ENCODE measurements at regions not wholly inside any gene's neighbourhood (a gene's known extent, or its start where the extent isn't known, plus 50 kb on each side); places are given as distances from the start of the nearest gene placed in this dataset.

DNA sequence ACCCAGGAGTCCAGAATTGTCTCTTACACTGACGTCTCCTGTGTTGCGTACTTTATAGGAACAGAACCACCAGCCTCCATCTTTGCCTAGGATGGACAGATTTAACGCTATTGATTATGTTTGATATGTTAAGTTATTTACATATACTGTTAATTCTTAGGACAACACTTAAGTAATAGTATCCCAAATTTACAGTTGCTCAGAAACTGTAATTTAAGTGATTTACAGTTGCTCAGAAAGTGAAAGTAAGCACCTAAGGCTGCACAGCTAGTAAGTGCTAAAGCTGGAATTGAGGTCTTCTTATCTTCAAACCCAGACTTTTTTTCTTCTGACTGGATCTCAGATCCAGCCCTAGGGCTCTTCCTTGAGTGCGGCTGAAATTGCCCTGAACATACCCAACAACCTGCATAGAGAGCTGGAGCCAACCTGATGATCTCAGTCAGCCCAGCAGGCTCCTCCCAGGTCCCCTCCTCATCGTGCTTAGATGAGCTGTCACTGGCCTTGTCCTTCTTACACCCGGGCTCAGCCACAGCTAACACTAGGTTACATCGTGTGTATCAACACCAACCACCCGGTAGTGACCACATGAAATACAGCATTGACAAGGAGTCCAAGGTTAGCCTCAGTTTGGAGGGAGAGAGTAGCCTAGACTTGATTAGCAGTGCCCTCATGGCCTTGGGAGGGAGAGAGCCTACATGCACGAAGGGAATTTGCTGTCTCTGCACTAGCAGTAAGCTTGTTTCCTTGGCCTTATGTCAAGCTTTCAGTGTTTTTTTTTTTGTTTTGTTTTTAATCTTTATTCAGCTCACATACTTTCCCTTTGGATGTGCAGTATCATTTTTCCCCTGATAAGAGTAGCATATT is 111.1 kb upstream of the ARHGAP5 start:
- DNase-seq (ENCODE audit: low read depth in 2 of 2) = no peak

DNA sequence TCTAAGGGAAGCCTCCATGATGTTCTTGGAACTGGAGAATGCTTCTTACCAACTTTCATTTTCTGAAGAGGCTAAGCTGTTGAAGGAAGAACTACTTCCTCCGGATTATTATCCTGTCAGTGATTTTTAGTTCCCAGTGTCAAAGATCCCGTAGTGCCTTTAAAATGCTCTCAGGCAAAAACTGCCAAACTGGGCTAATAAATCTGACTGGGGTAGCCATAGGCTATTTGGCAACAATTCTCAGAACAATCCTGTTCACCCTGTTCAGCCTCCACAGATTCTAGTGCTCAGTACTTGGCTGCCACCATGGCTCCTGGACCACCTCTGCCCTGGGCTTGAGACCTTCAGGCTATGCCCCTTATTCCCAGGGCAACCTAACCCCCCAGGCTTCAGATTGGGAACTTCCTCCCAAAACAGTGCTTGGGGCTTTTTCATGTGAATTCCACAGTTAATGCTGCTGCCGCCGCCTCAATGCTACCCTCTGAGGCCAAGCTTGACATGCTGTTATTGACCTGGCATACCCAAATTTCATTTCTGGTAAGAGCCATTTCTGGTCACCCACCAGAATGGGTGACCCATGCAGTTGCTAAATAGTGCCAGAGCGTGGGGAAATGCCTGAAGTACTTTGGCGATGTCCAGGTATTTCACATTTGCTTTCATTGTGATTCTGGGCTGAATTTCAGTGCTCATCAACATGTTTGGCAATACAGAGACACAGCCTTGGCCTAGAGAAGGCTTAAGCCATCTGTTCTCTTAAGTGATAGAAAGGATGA is 110.0 kb upstream of the ARHGAP5 start:
- DNase-seq (ENCODE audit: low read depth in 2 of 2) = no peak

DNA sequence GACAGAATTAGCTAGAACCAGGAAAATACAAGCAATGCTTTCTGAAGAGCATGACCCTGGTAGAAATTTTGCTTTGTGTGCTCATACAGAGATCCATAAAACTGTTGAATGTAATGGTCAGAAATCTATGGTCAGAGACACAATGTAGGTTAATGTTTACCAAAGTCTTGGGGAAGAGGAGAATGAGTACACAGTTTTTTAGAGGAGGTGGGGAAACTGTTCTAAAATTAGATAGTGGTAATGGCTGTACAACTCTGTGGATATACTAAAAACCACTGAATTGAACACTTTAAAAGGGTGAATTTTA is 109.5 kb upstream of the ARHGAP5 start:
- DNase-seq (ENCODE audit: low read depth in 2 of 2) = no peak

DNA sequence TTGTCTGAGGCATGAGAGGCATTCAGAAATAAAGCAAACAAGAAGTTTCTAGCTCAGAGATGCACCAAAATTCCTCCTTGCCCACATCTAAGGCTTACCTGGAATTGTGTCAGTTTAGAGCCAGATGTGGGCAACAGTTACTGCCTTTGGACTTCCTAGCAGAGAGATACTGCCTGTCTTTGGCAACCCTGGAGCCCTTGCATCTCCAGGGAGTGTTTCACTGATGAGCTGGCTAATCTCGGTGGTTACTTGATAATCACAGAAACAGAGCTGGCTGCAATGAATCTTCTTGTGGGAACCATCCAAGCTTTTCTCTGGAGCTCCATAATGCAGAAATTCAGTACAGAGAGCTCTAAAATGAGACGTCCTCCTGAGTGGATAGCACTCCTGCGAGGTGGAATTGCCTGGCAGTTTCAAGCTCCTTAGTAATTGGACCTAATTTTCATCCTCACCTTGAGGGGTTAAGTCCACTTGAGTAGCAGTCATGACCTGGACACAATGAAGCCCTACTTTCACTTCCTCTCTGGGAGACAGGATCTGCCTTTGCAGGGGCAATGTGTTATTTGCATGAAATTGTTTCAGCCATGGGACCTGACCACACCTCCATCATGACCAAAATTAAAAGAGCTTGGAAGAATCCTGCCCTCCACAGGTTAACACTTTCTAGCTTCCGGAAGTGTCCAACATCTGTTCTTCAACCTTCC is 108.8 kb upstream of the ARHGAP5 start:
- DNase-seq (ENCODE audit: low read depth in 2 of 2) = no peak

DNA sequence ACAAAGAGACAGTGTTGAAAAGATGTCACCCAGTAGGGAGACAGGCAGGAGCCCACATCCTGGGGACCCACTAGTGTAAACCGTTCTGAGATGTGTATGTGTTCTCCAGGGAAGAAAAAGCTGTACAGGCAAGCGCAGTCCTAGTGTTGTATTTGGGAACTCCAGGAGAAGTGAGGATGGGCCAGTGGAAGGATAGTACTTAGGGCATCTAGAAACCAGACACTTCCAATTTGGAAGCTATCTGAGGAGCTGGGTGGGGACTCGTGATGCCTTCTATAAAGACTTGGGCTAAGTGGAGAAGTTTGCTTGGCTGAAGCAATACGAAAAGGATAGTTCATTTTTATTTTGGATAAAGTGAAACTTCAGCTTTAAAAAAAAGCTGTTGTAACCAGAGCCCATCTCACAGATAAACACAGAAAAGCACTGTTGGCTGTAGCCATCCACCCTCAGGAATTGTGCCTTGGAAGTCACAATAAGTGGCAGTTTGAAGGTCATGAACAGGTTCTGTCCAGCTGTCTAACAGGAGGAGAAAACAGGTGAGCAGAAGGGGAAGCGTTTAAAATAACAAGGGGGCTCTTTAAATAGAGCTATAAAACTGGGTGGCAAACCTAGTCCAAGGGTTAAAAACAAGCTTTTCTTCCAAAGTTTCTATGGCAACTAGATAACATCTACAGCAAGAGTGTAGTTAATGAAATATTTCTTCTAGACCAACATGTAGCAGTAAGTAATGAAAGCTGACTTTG is 108.0 kb upstream of the ARHGAP5 start:
- no peak for DNase-seq (ENCODE audit: low read depth in 2 of 2)

DNA sequence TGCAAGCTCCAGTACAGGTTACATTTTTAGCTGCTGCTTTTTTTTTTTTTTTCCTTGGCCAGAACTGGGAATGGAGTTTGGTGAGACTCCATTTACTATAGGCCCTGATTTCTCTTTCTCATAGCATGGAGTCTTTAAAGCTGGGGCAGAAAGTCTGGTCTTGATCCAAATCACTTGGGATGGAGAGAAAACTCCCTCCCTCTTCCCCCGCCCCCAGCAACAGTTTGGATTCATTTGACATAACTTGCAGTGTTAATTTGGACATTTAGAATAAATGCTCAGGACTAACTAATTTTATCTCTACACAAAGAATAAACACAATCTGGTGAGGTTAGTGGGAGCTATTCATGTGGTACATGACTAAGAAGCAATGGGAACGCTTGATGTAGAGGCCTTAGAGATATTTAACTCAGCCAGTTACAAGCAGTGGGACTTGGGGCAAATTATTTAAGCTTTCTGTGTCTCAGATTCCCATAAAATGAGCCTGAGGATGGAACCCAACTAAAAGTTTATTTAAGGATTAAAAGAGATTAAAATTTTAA is 107.3 kb upstream of the ARHGAP5 start:
- DNase-seq (ENCODE audit: low read depth in 2 of 2) = no peak

DNA sequence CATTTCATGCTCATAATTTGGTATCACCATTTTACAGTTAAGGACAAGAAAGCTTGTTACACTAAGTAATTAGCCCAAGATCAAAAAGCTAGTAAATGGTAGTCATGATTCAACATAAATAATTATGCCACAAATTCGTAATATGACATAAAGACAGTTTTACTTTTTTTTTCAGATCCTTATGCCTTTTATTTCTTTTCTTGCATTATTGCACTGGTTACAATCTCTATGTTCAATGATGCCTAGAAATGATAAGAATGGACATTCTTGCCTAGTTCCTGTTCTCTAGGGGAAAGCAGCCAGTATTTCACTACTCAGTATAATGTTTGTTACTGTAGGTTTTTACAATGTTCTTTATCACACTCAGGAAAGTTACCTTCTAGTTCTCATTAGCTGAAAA is 106.4 kb upstream of the ARHGAP5 start:
- DNase-seq (ENCODE audit: low read depth in 2 of 2) = no peak

DNA sequence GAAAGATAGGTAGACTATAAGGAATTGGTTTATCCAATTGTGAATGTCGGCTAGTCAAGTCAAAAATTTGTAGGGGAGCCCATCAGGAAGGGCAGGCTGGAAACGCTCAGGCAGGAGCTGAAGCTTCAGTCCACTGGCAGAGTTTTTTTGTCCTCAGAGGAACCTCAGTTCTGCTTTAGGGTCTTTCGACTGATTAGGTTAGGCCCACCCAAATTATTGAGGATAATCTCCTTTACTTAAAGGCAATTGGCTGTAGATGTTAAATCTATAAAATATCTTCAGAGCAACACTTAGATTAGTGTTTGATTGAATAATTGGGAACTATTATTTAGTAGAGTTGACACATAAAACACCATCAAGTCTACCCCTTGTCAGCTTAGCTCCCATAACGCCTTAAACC is 105.5 kb upstream of the ARHGAP5 start:
- DNase-seq (ENCODE audit: low read depth in 2 of 2) = no peak

DNA sequence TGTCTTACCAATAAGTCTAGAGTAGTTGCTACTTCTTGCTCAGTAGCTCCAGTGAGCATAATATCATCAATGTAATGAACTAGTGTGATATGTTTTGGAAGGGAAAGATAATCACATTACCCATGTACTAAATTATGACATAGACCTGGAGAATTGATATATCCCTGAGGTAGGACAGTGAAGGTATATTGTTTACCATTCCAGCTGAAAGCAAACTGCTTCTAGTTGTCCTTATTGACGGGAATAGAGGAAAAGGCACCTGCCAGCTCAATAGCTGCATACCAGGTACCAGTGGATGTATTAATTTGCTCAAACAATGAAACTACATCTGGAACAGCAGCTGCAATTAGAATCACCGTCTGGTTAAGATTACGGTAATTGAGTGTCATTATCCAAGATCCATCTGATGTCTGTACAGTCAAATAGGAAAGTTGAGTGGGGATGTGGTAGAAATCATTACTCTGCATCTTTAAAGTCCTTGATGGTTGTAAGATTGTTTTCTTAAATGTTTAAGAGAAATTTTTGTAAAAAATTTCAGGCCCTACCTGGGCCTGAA is 100.0 kb upstream of the ARHGAP5 start:
- DNase-seq (ENCODE audit: low read depth in 2 of 2) = no peak

DNA sequence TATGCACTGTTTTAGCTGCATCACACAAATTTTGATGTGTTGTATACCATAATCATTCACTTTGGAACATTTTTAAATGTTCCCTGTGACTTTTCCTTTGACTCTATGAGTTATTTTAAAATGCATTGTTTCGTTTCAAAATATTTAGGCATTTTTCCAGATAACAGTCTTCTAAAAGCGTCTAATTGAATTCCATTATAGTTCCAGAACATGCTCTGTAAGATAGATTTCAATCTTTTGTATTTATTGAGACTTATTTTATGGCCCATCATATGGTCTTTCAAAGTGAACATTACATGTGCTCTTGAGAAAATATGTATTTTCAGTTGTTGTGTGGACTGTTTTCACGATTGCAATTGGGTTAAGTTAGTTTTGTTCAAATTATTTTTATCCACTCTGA is 98.7 kb upstream of the ARHGAP5 start:
- DNase-seq (ENCODE audit: low read depth in 2 of 2) = no peak

DNA sequence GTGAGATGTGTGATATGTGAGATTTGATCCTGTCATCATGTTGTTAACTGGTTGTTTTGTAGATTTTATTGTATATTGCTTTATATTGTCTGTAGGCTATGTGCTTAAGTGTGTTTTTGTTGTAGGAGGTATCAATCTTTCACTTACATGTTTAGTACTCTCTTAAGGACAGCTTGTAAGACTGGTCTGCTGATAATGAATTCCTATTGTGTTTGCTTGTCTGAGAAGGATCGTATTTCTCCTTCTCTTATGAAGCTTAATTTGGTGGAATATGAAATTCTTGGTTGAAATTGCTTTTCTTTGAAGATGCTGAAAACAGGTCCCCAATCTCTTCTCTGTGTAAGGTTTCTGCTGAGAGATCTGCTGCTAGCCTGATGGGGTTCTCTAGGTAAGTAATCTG is 94.5 kb upstream of the ARHGAP5 start:
- no peak for DNase-seq (ENCODE audit: low read depth in 2 of 2)

DNA sequence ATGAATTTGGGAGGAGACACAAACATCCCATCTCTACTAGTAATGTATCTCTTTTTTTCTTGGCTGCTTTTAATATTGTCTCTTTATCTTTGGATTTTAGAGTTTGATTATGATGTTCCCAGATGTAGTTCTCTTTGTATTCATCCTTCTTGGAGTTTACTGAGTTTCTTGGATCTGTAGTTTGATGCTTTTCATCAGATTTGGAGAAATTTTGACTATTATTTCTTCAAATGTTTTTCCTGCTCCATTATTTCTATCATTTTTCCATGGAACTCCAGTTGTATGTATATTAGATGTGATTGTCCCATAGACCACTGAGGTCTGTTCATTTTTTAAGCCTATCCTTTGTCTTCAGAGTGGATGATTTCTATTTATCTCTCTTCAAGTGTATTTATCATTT is 90.7 kb upstream of the ARHGAP5 start:
- no peak for DNase-seq (ENCODE audit: low read depth in 2 of 2)

DNA sequence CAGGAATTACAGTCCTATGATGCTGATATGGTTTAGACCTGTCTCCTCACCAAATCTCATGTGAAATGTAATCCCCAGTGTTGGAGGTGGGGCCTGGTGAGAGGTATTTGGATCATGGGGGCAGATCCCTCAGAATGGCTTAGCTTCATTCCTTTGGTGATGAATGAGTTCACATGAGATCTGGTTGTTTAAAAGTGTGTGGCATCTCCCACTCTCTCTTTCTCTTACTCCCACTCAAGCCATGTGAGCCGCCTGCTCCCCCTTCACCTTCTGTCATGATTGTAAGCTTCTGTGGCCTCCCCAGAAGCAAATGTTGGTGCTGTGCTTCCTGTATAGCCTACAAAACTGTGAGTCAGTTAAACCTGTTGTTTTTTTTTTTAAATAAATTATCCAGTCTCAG is 89.4 kb upstream of the ARHGAP5 start:
- no peak for DNase-seq (ENCODE audit: low read depth in 2 of 2)

DNA sequence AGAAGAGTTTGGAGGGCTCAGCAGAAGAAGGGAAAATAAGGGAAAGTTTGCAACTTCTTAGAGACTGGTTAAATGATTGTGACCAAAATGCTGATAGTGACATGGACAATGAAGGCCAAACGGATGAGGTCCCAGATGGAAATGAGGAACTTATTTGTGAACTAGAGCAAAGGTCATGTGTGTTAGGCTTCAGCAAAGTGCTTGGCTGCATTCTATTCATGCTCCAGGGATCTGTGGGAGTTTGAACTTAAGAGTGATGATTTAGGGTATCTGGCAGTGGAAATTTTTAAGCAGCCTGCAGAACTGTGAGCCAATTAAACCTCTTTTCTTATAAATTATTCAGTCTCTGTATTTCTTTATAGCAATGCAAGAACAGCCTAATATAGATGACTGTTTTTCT is 88.9 kb upstream of the ARHGAP5 start:
- DNase-seq (ENCODE audit: low read depth in 2 of 2) = no peak

DNA sequence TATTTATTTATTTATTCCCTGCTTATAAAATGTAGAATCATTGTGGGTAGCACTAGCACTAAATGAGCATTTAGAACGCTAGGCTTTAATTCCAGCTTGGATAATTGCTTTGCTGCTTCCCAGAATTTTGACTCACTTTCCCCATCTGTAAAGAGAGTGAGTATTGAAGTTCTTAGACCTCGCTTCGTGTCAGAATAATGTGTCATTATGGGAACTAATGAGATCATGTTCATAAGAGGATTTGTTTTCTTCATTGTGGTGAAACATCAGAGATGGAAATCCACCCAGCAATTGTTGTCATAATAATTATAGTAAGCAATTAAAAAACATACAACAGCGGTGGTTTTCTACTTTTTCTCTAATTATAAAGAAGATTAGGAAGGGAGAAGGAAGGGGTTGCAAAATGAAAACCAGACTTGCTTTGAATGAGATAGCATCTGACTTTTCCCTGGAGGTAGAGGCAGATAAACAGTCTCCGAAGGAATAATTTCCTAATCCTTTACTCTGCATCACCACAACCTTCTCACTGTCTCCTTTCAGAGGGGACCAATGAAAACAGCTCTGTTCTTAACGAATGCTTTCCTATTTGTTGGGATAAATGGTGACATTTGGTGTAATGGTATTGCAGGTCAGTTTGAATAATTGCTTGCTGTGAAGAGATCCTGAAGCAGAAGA is 86.8 kb upstream of the ARHGAP5 start:
- DNase-seq (ENCODE audit: low read depth in 2 of 2) = no peak

DNA sequence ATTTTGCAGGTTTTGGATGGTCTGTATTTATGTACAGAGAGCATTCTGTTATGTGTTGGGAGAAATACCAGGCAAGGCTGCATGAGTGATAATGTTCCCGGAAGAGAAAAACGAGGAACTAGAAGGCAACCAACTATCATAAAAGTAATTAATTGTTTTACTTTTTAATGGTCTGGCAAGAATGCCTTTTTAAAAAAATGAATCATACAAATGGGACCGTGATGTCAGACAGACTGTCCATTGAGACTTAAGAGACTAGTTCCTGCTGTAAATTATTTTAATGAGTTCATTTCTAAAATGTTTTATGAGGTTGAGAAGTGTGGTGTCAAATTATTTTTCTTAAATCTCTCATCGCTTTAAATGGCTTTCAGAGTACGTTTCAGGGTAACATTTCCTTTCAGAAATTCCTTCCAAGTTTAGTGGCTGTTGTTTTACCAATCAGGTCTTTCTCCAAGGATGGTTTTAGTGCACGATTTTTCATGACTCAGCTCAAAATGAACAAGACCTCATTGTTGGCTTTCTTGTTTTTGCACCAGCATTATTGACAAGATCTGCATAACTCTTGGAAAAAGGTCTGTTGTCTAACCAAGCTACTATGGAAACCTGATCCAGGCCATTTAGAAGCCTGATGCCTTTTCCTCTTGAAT is 86.1 kb upstream of the ARHGAP5 start:
- DNase-seq (ENCODE audit: low read depth in 2 of 2) = no peak

DNA sequence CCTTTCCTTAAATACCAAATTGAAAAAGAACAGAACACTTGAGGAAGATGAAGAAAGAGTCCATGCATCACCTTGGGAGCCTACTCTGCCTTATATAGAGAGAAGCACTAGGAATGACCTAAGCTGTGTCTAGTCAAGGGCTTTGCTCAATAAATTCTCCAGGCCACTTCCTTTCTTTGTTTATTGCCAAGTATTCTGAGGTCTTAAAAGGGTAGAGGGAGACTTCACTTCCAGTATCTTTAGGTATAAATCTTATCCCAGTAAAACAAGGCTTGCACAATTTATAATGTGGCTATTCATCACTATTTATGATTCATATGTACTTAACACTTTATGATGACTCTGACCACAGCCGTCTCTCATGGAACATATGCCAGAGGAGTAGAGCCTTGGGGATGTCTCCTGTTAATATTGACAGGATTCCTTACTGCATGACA is 85.1 kb upstream of the ARHGAP5 start:
- no peak for DNase-seq (ENCODE audit: low read depth in 2 of 2)

DNA sequence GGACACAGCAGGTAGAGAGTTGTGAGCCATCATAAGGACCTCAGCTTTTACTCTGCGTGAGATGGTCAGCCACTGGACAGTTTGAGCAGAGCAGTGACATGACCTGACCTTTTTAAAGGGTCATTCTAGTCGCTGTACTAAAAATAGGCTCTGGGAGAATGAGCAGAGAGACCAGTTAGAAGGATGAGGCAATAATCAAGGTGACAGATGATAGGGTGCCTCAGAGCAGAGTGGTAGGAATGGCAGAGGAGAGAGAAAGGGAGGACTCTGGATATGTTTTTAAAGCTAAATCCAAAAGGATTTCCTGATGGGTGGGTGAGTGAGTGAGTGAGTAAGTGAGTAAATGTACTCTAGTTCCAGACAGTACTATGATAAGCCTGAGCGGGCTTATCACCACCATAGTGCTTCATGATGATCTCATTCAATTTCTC is 83.6 kb upstream of the ARHGAP5 start:
- no peak for DNase-seq (ENCODE audit: low read depth in 2 of 2)

DNA sequence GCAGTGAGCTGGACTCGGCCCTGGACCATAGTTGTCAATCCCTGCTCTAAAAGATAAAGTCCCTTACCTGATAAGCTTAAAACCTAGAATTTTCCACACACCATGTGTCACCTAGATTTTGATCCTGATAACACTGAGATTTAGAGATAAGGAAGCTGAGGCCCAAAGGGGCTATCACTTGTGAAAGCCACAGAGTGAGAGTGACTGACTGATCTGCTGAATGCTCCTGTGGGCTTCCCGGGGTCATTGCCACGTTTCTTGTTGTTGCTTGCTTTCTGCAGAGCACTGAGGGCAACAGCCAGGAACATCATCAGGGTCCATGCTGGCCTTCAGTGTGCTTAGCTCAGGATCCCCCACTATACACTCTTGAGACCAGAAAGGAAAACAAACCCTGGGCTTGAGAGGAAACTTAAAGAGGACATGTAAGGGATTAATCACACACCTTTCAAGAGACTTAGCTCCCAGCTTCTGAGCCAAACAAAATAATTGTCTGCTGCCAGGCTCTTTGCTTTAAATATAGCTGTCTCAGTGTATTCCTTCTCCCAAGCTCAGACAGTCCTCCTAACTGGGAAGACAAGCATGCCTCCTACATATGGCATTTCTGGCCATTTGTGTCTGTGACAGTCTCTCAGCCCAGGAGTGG is 82.6 kb upstream of the ARHGAP5 start:
- DNase-seq (ENCODE audit: low read depth in 2 of 2) = no peak

DNA sequence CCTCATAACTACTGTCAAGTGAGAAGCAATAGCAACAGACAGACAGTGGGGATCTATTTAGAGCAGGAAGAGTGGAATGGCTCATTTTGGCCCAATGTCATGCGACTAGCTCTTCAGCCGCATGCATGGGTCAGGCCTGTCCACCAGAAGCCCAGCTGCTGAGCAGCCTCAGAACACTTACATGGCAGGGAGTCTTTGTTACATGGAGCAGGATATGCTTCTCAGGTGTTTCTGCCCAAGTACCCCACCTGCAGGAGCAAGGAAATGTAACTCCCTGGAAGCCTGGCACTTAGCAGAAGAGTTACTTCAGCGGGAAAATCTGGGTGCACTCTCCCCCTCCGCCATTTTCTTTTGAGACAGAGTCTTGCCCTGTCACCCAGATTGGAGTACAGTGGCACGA is 73.5 kb upstream of the ARHGAP5 start:
- DNase-seq (ENCODE audit: low read depth in 2 of 2) = no peak

Data from stimulated activated CD8-positive, alpha-beta memory T cell treated with anti-CD3 and anti-CD28 coated beads, Interleukin-15, amount 100 ng/mL, for 48 hours (primary cell).